Fibroblast of skin of right quadriceps (primary cell): ENCODE measurements at regions not wholly inside any gene's neighbourhood (a gene's known extent, or its start where the extent isn't known, plus 50 kb on each side); places are given as distances from the start of the nearest gene placed in this dataset.
"Not testable (repeated sequence)": the region's sequence is repeated elsewhere in the genome, so short reads cannot be mapped to it uniquely, and the experiment has no call there.

Experiments
- DNase-seq: peaks from one replicate; pipeline ENCODE4 v3.0.0-alpha.2; 2013

DNA sequence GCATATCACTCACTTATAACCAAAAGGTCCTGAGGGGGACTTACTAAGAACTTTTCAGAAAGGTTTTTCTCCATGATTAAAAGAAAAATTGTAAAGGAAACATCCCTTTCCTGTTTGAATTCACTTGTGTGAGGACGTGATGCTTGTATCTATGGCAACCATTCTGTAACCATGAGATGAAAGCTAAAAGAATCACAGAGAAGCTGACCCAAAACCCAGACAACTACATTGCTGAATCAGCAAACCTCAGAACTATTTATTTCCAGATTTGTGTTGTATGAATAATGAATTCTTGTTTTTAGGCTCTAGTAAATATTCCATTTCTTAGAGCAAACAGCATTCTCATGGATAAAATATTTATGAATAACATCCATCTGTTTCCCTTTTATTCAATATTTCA lies 91.2 kb downstream of the RCHY1 start:
- DNase-seq: no peak

DNA sequence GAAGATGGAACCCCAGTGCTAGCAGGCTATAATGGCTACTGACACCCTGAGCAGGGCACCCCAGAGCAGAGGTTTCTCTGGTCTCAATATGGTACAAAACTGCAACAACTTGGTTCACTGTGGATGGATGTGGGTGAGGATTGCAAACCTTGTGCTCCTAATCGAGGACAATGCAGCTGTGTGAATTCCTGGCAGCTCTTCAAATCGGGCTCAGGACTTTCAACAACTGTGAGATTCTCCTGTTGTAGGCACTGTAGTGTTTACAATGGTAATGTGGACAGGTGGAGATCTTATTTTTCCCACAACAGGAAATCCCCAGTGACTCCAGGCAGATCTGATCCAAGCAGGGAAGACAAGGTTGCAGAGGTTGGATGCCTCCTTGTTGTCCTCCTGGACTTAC lies 101.5 kb downstream of the RCHY1 start:
- no peak for DNase-seq

DNA sequence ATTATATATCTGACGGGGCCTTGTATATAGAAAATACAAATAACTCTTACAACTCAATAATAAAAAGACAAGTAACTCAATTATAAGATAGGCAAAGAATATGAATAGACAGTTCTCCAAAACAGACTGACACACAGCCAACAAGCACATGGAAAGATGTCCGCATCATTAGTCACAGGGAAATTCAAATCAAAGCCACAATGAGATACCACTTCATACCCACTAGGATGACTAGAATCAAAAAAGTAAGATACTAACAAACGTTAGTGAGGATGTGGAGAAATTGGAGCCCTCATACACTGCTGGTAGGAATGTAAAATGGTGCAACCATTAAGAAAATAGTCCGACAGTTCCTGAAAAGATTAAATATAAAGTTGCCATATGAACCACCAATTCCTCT lies 115.7 kb downstream of the RCHY1 start:
- DNase-seq: no peak

DNA sequence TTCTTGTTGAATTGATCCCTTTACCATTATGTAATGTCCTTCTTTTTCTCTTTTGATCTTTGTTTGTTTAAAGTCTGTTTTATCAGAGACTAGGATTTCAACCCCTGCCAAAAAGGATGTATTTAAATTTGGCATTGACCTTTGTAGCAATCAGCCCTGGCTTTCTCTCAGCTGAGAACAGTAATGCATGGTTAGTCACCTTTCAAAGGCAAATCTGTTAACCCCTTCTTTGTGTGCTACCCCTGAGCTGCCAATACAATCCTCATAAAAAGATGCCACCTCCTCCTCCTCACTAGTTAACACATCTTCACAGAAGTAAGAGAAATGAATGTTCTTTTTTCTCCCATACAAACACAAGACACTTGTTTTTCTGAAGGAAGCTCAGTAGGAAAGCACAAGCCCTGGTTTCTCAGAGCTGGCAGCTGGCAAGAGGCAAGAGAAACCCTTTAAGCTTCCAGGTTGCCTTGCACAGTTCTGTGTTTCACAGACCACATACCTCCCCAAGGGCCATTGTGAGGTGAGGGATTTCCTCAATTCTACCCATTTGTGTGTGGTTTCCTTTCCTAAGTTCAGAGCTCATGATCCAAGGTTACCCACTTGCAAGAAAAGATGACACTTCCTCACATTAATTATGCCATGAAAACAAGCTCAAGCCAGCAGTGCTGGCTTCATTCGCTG lies 122.6 kb downstream of the RCHY1 start:
- no peak for DNase-seq

DNA sequence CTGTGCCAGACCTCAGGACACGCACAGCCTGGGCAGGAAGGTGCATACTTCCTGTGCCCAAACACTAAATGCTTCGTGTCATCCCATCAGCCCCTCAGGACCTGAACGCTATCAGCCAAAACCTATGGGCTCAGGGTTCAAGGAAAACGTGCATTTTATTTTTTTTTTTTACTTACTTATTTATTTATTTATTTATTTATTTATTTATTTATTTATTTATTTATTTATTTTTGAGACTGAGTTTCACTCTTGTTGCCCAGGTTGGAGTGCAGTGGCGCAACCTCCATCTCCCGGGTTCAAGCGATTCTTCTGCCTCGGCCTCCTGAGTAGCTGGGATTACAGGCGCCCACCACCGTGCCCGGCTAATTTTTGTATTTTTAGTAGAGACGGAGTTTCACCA lies 127.8 kb downstream of the RCHY1 start:
- not testable (repeated sequence) for DNase-seq

DNA sequence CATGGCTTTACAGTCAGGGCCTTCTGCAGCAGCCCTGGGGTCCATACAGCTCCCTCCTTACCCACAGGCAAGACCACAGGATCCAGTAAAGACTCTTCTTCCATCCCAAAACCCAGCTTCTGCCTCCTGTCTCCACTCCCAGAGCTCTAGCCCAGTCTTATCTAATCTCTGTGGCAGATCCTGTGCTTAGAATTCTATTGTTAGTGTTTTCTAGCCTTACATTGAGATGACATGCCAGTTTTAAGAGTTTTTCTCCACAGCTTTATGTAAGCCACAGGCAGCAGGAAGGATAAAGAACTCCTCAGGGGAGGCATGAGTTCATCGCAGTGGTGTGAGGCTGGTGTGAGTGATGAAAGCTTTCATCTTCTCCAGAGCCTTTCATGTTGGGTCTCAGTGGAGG lies 129.1 kb downstream of the RCHY1 start:
- DNase-seq: no peak

DNA sequence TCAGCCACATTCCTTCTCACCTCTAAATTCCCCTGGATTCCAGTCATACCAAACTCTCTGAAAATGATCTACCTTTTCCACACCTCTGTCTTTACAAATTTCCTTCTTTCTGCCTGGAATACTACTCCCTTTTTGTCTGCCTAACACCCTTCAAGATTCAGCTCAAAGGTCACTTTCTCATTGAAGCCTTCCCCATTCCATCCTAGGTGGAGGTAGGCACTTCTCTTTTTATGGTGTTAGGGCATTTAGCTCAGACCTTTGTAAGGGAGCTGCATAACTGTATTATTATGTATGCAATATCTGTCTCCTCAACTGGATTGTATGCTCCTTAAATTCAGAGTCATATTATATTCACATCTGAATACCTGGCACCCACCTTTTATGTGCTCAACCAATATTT lies 137.7 kb downstream of the RCHY1 start:
- no peak for DNase-seq

DNA sequence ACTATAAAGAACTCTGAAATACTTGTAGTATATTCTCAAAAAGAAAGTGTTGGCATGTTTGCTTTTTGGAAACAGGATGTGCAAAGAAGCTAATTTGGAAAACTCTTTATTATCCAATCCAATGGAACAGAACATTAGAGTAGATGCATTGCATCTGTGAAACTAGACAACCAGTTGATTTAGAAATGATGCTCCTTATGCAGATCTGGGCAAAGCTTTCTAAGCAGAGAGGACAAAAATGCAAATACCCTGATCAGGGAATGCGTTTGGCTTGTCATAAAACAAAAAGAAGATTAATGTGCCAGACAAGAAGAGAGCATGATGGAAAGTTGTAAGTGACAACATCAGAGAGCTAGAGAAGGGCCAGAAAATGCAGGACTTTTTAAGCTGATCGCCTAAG lies 142.3 kb downstream of the RCHY1 start:
- no peak for DNase-seq

DNA sequence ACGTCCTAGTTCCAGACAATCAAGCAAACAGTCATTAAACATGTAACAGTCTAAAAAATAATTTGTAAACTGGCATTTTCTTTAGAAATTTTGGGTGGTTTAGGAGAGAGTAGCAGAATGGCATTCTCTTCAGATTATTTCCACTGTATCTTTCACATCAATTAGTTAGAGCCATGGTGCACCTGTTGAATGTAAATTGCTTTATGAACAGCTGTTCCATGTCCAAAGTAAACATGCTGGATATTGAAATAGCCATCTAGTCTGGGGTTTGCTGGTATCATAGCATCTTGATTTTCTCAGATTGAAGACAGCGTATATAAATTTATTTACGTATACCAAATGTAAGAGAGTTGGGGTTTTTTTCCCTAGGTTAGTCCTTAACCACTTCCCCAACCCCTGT lies 143.6 kb downstream of the RCHY1 start:
- DNase-seq: no peak

DNA sequence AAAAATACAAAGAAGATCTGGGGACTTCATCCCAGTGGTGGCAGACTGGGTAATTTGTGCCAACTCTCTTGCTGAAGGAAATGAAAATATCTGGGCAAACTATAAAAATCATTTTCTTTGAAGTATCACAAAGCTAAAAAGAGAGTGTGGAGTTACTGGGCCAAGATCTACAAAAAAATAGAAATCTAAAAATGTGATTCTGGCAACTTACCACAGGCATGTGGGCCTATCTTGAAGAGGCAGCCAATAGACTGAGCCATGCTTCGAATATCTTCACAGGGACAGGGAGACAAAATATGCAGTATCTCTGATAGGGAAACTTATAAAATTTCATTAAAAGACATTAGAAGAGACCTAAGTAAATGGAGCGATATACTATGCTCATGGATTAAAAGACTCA lies 168.8 kb downstream of the RCHY1 start:
- DNase-seq: peak; percentile 2

DNA sequence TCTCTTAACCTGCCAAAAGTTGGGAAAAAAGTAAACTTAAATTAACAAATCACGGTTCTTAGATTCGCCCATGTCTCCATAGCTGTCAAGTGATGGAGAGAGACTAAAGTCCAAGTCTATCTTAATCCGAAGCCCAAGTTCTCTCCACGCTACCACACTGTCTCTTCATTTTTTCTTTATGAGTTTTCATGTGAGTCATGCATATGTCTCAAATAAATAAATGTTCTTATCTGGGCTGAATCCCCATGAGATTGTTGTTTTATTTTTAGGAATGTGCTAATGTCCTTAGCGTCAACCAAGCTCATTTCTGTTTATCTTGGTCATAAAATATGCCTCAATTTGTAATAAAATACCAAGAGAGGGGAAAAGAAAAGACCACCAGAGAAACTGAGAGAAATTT lies 169.3 kb downstream of the RCHY1 start:
- DNase-seq: peak; percentile 39

DNA sequence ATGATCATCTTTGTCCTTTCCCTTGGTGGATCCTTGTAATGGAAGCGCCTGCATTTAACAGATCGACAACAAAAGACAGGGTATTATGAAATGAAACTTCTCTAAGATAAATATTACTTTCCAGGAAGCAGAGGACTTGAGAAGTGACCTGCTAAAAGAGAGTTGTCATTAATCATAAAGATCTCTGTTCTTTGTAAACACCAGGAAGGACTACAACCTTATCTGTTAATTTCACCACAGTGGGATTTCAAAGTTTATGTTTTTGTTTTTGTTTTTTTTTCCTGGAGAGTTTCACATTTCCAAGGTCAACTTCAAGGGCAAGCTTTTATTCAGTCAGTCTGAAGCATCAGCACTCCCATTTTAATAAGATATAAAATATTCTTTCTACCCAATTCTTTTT lies 170.9 kb downstream of the RCHY1 start:
- no peak for DNase-seq

DNA sequence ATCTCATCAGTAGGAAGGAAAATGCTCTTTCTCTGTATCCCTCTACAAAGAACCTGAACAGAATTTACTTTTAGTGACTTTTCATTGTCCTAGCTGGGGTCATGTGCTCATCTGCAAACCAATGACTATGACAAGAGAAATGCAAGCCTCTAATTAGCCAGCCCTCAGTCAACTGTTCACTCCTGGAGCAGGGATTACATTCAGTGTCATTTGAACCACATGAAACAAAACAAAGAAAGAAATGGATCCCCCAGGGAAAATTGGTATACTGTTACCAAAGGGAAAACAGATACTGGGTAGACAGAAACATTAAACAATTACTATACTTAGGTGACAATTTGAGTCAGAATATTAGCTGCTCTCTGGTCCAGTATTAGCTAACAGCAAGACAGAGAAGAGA lies 173.6 kb downstream of the RCHY1 start:
- DNase-seq: no peak

DNA sequence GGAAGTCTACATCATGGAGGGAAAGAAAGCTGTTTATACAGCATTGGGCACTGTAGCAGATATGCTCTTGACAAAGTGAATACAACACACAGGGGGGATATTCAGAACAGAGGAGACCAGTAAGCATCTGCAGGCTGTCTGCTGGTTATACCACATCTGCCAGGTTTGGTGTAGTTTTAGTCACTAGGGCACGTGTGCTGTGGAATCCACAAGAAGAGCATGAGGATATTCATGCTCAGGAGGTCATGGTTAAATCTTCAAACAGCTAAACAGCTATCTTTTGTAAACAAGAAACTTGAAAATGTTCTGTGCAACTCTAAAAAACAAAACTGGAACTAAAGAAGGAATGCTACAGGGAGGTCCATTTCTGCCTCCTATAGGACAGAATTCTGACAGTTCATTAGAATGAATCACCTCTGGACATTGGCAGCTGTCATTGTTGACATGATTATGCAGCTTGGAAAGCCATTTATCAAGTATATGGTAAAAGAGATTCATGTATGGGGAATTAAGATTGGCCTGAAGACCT lies 175.8 kb downstream of the RCHY1 start:
- no peak for DNase-seq

DNA sequence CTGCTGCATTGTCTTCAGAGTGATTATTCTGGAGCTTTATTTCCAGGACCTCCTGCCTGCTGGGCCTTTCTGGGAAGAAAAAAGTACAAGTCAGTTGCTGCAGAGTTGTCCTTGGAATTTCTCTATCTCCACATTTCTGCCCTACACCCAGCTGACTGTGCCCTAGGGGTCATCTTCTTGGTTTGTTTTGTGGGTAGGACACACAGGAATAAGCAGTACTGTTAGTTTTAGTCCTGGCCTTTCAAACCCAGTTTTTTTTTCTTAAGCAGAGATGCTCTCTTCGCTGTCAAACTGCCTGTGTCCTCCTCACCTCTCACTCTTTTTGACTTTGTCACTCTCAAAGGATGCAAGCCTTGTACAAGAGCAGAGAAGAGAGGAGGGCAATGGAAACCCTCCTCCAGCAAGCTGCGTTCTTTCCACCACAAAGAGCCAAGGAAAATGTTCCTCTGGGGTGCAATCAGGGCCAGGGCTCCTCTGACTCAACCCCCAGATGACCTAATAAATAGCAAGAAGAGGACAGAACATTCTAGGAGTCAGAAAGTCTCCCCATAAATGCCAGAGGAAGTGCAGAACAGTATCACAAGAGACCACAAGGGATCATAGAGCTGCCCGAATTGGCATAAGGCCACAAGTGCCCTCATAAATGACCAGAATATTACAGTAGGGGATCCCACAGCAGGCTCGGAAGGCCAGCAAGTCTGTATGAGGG lies 186.2 kb downstream of the RCHY1 start:
- DNase-seq: no peak

DNA sequence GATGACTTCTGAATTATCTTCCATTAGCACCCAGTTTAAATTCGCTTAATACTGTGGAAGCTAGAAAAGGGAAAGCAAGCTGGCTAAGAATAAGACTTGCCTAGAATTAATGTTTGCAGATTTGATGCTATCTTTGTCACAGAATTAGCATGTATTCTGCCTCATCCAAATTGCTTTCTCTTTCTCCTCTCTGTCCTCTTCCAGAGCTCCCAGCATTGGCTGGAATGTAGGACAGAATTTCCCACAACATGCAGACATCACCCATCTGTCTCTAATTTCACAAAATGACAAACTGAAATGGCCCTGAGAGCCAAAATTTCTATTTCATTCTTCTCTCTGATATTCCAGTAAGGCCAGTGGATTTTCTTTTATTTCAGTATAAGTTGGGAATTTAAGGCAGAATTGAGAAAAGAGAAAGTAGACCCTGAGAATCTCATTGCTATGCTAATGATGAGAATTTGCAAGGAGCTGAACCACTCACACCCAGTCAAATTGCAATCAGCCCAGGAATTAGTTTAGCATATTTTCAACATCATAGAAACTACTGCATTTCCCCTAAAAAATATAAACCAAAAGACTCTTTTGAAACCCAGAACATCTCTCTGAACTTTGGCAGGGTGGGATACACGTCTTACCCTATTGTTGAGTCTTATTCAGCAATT lies 188.8 kb downstream of the RCHY1 start:
- DNase-seq: no peak

DNA sequence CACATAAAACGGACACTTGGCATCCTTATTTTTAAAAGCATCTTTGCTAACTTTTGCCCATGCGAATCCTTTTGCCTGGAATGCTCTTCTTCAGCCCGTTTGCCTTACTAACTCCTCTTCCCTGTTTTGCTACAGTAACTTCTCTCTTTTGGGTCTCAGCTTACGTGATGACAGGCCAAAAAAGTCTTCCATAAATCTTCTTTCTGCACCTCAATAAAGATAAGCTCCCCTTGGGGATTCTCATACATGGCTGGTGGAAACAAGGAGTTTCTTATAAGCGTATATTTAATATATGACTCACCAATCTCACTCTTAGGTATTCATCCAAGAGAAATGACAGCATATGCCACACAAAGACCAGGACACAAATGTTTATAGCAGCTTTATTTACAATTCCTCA lies 192.7 kb downstream of the RCHY1 start:
- no peak for DNase-seq

DNA sequence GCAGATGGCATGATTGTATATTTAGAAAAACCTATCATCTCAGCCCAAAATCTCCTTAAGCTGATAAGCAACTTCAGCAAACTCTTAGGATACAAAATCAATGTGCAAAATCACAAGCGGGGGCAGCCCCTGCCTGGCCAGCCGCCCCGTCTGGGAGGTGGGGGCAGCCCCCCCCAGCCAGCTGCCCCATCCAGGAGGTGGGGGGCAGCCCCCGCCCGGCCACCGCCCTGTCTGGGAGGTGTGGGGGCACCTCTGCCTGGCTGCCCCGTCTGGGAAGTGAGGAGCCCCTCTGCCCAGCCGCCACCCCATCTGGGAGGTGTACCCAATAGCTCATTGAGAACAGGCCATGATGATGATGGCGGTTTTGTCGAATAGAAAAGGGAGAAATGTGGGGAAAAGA lies 196.6 kb downstream of the RCHY1 start:
- DNase-seq: not testable (repeated sequence)

DNA sequence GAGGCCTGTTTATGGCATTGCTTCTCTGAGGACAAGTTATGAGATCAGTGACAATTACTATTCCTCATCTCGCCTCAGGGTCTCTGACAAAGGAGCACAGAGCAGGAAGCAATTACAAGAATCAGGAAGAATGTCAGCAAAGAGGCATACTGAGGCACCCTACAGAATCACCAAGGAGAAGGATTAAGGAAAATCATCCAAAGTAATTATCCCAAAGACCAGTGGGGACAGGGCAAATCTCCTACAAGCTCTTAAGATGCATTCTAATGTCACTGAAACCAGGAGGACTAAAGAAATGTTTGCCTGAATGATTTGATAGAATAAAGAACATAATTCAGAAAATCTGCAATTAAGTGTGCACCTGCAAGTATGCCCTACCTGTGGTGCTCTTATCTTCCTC lies 206.2 kb downstream of the RCHY1 start:
- DNase-seq: no peak

DNA sequence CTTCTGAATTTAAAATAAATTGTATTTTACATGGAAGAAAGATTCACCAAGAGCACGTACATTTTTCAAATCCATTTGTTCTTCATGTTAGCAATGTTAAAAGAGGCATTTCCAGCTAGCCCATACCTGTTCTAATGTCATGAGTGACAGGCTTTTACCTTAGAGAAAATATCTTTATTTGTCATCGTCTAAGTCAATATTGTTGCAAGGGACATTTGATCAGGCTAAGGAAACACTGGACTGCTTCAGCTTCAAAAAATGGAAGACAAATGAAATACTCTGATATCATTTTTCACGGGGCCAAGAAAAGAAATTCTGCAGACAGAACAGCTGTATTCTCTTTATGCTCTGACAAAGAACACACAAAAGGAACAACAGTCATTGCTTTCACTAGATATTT lies 207.7 kb downstream of the RCHY1 start:
- no peak for DNase-seq

DNA sequence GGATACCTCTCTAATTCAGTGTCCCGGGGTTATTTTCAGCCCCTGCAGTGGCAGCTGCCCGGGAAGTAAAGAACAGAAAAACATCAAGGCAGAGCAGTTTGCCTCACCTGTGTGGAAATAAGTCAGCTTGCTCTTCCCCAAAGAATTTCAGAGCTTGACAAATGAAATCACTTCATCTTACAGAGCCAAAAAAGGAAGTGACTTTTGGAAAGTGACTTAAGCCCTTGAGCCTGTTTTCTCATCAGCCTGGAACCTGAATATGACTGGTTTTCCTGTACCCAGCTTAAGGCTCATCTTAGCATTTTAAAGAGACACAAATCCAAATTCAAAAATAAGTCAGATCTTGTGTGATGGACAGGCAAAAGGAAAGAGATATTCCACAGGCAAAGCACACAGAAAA lies 211.6 kb downstream of the RCHY1 start:
- no peak for DNase-seq

DNA sequence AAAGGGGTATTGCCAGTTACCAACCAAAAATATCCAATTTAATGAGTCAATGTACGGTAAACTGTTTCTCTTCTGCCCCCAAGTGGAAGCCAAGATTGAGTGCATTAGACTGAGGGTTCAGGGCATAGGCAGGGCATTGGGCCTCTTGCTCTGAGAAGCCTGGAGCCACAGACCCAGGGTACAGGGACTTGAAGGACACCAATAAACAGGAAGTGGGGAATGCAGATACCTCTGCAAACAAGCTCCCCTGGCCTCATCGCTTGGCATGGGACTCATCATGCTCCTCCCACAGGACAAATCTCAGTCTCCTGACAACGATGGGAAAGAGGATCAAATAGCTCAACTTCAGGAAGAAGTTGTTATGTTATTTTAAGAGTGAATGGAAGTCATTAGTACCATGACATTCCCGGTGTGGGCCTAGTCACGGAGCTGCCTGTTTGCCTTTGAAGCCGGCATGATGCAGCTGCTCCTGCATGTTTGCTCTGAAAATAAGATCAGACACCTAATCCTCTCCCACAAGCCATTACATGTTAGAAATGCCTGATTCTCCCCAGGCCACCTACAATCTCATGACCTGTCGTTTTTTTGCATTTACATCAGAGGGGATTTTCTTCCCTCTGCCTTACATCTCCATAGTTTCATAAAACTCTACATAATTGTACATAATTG lies 224.2 kb downstream of the RCHY1 start:
- no peak for DNase-seq

DNA sequence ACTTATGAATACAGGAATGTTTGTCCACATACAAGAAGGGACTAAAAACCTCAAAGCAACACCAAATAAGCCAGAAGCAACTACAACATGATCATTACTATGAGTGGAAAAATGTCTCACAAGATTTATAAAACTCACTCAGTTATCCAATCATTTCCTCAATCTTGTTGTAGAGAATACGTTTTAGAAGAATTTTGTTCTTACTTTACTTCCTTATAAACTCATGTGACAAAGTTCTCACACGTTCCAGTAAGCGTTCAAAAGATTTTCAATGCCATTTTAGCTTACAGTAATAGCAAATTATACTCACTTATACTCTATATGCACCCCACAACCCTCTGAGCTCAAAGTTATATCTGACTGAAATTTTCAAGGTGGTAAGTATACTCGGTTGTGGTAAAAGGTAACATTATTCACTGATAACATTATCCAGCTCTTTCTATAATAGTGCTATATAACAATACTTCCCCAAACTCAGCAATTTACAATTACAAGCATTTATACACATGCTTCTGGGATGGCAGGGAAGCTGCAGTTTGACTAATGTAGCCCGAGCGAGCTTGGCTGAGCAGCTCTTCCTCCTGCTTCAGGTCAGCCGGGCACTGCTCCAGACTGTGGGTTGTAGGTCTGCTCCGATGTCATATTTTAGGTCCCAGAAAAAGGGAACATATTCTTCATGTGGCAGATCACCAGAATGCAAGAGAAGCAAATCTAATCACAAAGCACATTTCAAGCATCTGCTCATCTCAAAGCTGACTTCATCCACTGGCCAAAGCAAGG lies 226.3 kb downstream of the RCHY1 start:
- DNase-seq: no peak
